Esophagus squamous epithelium (tissue), 5 donors: ENCODE measurements at regions not wholly inside any gene's neighbourhood (a gene's known extent, or its start where the extent isn't known, plus 50 kb on each side); places are given as distances from the start of the nearest gene placed in this dataset.
A peak's percentile ranks its signal among the peaks of the same experiment; 100 is the strongest.

Experiments used
- DNase-seq: peaks from one replicate; lab custom pipeline; 2025; lab: John Stamatoyannopoulos, UW
- H3K27ac ChIP-seq, 4 donors: fragments of 200-600 bp; sonication (generic); one replicate each; pipeline ENCODE4 v1.5.1; 2016 to 2019; ENCODE audit warnings: mild to moderate bottlenecking in 1 of 4
- H3K27me3 ChIP-seq, 4 donors: fragments of 200-600 bp; sonication (generic); 1 replicate in 3 of 4; 2 replicates in 1 of 4; pipeline versions ENCODE4 v1.5.1 to v1.6.0; 2017 to 2021; ENCODE audit warnings: antibody characterized with exemption in 1 of 4
- H3K36me3 ChIP-seq, 3 donors: fragments of 200-600 bp; sonication (generic); one replicate each; pipeline ENCODE4 v1.5.1; 2016 to 2019
- H3K4me1 ChIP-seq, 3 donors: fragments of 200-600 bp; sonication (generic); one replicate each; pipeline ENCODE4 v1.5.1; 2017 to 2019
- H3K4me3 ChIP-seq, 4 donors: fragments of 200-600 bp; sonication (generic); 1 replicate in 3 of 4; 2 replicates in 1 of 4; pipeline ENCODE4 v1.5.1; 2016 to 2019; ENCODE audit warnings: mild to moderate bottlenecking in 2 of 4, moderate library complexity in 1 of 4
- H3K9me3 ChIP-seq, 3 donors: fragments of 200-600 bp; sonication (generic); one replicate each; pipeline ENCODE4 v1.5.1; 2016 to 2019
- POLR2A ChIP-seq, 4 donors: fragments of 450-650 bp; IDR thresholded peaks; one replicate each; pipeline ENCODE4 v1.6.1; 2017; ENCODE audit warnings: antibody characterized with exemption in 4 of 4, mild to moderate bottlenecking in 4 of 4, moderate library complexity in 3 of 4
- WGBS, 2 donors: methylation state at CpG; one replicate each; pipeline ENCODE4 v1.1.5; 2018; 5-methylcytosine and 5-hydroxymethylcytosine counted together
- intact Hi-C: fragments of 100-400 bp; cut with DNase I; formaldehyde crosslinking; loops from one replicate; pipeline ENCODE4 v1.15.0; 2022
- TF ChIP-seq, protein P1 (sequence below), 6 experiments: fragments of 450-650 bp in 4 of 6; fragments of 200-600 bp in 2 of 6; sonication (generic) in 2 of 6; IDR thresholded peaks; one replicate each; pipeline ENCODE4 v1.5.1; 2016 to 2019; ENCODE audit warnings: antibody characterized with exemption in 6 of 6, mild to moderate bottlenecking in 4 of 6, moderate library complexity in 4 of 6
- donor health status: DM: yes; HTN: yes; CAD: no.

DNA sequence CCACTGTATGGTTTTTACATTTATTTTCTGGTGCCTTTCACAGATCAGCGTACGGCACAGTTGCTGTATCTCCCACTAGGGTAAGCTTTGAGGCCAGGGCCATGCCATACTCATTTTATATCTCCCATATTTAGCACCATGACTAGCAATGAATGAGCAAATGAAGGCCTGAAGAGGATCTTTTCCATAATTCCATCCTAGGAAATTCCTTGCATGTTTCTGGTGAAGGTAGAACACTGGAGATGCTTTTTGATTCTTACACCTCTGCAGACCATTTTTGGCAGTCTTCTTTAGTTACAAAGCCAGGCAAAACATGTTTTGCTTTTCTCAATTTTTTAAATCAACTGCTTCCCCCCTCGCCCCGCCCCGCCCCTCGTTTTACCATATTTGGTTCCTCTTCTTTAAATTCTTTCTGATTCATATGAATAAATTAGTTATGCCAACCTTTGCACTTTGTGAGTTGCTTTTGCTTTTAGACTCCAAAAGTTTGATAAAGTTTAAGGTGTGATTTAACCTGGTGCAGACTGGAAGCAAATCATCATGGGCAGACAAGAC lies 78.9 kb upstream of the AK4 start:
- Histone ChIP-seq H3K4me3 (peak overlapping the region; percentile 80 to 98 (median 92)), H3K4me1 (peaks cover 5 to 34% (median 8%) of the 10 kb centered on the region in 3 donors), H3K27ac (peak overlapping the region; percentile 94 to 100 (median 100)), H3K27me3 (no peaks in the 10 kb centered on the region), H3K36me3 (no peaks in the 10 kb centered on the region), H3K9me3 (no peaks in the 10 kb centered on the region)
- TF ChIP-seq POLR2A (IDR thresholded peaks at IDR 0.05): no peak
- TF ChIP-seq, protein P1, sequence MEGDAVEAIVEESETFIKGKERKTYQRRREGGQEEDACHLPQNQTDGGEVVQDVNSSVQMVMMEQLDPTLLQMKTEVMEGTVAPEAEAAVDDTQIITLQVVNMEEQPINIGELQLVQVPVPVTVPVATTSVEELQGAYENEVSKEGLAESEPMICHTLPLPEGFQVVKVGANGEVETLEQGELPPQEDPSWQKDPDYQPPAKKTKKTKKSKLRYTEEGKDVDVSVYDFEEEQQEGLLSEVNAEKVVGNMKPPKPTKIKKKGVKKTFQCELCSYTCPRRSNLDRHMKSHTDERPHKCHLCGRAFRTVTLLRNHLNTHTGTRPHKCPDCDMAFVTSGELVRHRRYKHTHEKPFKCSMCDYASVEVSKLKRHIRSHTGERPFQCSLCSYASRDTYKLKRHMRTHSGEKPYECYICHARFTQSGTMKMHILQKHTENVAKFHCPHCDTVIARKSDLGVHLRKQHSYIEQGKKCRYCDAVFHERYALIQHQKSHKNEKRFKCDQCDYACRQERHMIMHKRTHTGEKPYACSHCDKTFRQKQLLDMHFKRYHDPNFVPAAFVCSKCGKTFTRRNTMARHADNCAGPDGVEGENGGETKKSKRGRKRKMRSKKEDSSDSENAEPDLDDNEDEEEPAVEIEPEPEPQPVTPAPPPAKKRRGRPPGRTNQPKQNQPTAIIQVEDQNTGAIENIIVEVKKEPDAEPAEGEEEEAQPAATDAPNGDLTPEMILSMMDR (IDR thresholded peaks at IDR 0.05): no peak
- no peak for DNase-seq
- intact Hi-C loops: no loop called here
- 28 to 47% methylated on average over 6 of the region's 6 CpGs for WGBS, 2 donors

DNA sequence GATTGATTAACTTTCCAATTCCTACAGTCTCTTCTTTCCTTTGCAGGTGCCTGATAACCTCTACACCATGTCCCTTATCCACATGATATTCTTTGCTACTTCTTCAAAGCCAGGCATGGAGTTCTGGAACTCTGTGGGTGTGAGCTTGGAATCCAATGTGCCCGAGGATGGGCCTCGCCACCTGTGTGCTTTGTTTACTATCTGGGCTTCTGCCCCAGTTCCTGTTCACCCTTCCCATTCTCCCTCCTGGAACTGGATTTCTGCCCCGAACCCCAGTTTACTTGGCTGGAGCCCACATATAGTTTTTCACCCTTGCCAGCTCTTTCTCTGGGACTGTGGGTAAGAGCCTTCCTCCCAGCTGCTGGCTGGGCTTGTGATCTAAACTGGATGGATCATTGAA lies 75.2 kb upstream of the AK4 start:
- intact Hi-C loops: loop anchor here (10.0 kb wide), 1 partner anchor 132 kb away; no protein-coding TSS in a partner anchor
- DNase-seq: no peak
- TF ChIP-seq POLR2A (IDR thresholded peaks at IDR 0.05): no peak
- TF ChIP-seq, protein P1 (IDR thresholded peaks at IDR 0.05): no peak
- no peak overlapping the region for H3K27ac ChIP-seq
- no peak overlapping the region for H3K4me3 ChIP-seq
- no peaks in the 10 kb centered on the region for H3K36me3 ChIP-seq
- no peaks in the 10 kb centered on the region for H3K27me3 ChIP-seq
- H3K9me3 ChIP-seq: no peaks in the 10 kb centered on the region
- 28 to 71% methylated on average over 3 of the region's 3 CpGs for WGBS, 2 donors
- H3K4me1 ChIP-seq: peaks cover 0 to 11% (median 0%) of the 10 kb centered on the region in 3 donors

DNA sequence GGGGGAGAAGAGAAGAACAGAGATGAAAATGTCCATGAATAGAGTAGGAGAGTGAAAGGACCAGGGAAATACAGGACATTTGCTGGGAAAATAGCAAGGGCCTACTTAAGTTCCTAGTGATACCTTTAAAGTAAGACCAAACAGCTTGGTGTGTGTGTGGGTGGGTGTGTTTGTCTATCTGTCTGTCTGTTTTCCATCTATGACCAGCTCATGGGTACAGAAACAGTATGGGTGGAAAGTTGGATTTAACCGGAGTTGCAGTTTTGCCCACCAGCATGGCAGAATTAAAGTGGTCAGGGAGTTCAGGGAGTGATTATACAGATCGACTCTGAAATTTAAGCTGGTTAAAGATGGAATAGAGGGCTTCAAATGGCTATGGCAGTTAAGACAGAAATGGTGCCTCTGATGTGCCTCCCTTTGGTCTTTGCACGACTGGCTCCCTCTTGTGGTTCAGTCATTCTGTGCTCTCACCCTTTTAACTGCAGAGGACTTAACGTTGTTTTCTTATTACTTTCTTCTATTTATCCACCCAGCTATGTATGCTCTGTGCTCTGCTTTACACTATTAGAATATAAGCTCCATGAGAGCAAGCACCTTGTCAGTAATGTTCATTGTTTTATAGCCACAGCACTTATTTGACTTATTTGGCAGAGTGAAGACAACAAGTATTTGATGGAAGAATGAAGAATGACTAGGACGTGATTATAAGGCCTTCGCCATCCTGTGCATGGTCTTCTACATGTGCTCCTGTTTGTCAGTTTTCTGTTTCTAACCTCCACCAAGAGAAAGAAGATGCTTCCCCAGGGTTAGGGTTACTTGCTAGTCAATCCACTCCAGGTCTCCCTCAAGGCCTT lies 72.7 kb upstream of the AK4 start:
- intact Hi-C loops: loop anchor here (10.0 kb wide), 1 partner anchor 129 kb away; no protein-coding TSS in a partner anchor
- Histone ChIP-seq H3K27ac (no peak overlapping the region), H3K4me3 (no peak overlapping the region), H3K27me3 (no peaks in the 10 kb centered on the region), H3K36me3 (no peaks in the 10 kb centered on the region), H3K4me1 (no peaks in the 10 kb centered on the region), H3K9me3 (no peaks in the 10 kb centered on the region)
- TF ChIP-seq, protein P1 (IDR thresholded peaks at IDR 0.05): peak; percentile 39 to 75 (median 58)
- no peak for TF ChIP-seq POLR2A (IDR thresholded peaks at IDR 0.05)
- WGBS, 2 donors: 55 to 56% methylated on average over 6 of the region's 6 CpGs
- no peak for DNase-seq

DNA sequence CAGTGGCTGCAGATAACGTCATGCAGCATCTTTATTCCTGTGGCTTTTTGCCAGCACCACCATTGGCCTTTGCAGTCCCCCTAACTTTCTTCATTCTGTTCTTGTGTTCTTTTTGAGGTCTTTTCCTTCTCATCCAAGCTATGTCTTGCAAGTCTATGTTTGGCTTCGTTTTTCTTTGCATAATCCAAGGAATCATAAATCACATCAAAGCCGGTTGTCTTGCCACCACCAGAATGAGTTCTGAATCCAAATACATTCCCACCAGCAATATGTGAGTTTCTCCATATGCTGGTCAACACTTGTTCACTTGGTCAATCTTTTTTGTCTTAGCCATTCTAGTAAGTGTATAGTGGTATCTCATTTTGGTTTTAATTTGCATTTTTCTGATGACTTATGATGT lies 70.6 kb upstream of the AK4 start:
- Histone ChIP-seq H3K27me3 (no peaks in the 10 kb centered on the region), H3K9me3 (no peaks in the 10 kb centered on the region), H3K4me3 (no peak overlapping the region), H3K4me1 (no peaks in the 10 kb centered on the region), H3K36me3 (no peaks in the 10 kb centered on the region), H3K27ac (no peak overlapping the region)
- TF ChIP-seq, protein P1 (IDR thresholded peaks at IDR 0.05): no peak
- no peak for TF ChIP-seq POLR2A (IDR thresholded peaks at IDR 0.05)
- intact Hi-C loops: loop anchor here (10.0 kb wide), 1 partner anchor 127 kb away; no protein-coding TSS in a partner anchor
- WGBS, 2 donors: 36 to 37% methylated on average over 3 of the region's 3 CpGs
- DNase-seq: no peak

DNA sequence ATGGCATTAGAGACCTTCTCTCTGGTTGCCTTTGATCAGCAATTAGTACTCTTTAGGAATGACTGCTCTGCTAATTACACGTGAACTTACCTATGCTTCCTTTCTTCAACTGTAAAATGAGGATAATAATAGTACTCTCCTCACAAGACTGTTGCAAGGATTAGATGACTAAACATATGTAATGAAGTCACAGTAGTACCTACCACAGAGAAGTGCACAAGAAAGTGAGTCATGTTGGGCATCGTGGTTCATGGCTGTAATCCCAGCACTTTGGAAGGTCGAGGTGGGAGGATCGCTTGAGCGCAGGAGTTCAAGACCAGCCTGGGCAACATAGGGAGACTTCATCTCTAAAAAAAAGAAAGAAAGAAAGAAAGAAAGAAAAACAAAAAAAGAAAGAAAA lies 68.1 kb upstream of the AK4 start:
- H3K27me3 ChIP-seq: no peaks in the 10 kb centered on the region
- H3K4me1 ChIP-seq: no peaks in the 10 kb centered on the region
- intact Hi-C loops: loop anchor here (10.0 kb wide), 1 partner anchor 125 kb away; no protein-coding TSS in a partner anchor
- no peak overlapping the region for H3K27ac ChIP-seq
- H3K9me3 ChIP-seq: no peaks in the 10 kb centered on the region
- DNase-seq: no peak
- WGBS, 2 donors: 56 to 66% methylated on average over 5 of the region's 5 CpGs
- TF ChIP-seq POLR2A (IDR thresholded peaks at IDR 0.05): no peak
- TF ChIP-seq, protein P1 (IDR thresholded peaks at IDR 0.05): no peak
- H3K36me3 ChIP-seq: no peaks in the 10 kb centered on the region
- no peak overlapping the region for H3K4me3 ChIP-seq
